Upper lobe of right lung (tissue), 1 donor: ENCODE measurements at regions not wholly inside any gene's neighbourhood (a gene's known extent, or its start where the extent isn't known, plus 50 kb on each side); places are given as distances from the start of the nearest gene placed in this dataset.

ENCODE experiments used
- ATAC-seq: fragments of 200-7000 bp; cut with Tn5 transposase; one replicate; pipeline ENCODE4 v1.9.1; 2020; ENCODE audit warnings: mild to moderate bottlenecking, moderate library complexity
- DNase-seq: peaks from one replicate; pipeline ENCODE4 v3.0.0-alpha.2; 2020
- H3K27ac ChIP-seq: fragments of 200-600 bp; one replicate; pipeline ENCODE4 v1.8.0; 2022
- H3K27me3 ChIP-seq: fragments of 200-600 bp; one replicate; pipeline ENCODE4 v1.8.0; 2022; ENCODE audit warnings: mild to moderate bottlenecking
- H3K36me3 ChIP-seq: fragments of 200-600 bp; one replicate; pipeline ENCODE4 v1.8.0; 2022
- H3K4me1 ChIP-seq: fragments of 200-600 bp; one replicate; pipeline ENCODE4 v1.8.0; 2022
- H3K4me3 ChIP-seq: fragments of 200-600 bp; one replicate; pipeline ENCODE4 v1.8.0; 2022; ENCODE audit warnings: mild to moderate bottlenecking
- H3K9me3 ChIP-seq: fragments of 200-600 bp; one replicate; pipeline ENCODE4 v1.8.0; 2022
- CTCF ChIP-seq: fragments of 200-600 bp; IDR thresholded peaks from one replicate; pipeline ENCODE4 v1.8.0; 2022; ENCODE audit warnings: antibody characterized with exemption
- intact Hi-C: fragments of 100-400 bp; cut with DNase I; formaldehyde crosslinking; loops from one replicate; pipeline ENCODE4 v1.11.0; 2022
- donor health status: DM: no; HTN: yes; CAD: no; lungs with severe emphysema.

- no peaks in the 10 kb centered on the region for H3K27me3 ChIP-seq
- no peaks in the 10 kb centered on the region for H3K9me3 ChIP-seq
- H3K36me3 ChIP-seq, result no peaks in the 10 kb centered on the region
- intact Hi-C loops, result no loop called here
- TF ChIP-seq CTCF, result no peak
- no peaks in the 10 kb centered on the region for H3K4me1 ChIP-seq
- H3K27ac ChIP-seq, result no peak overlapping the region
- no peak overlapping the region for H3K4me3 ChIP-seq
- no peak for DNase-seq
- no peak for ATAC-seq
These were observed 304.2 kb upstream of the CDH4 start for GRCh38 chr20:60947819-60948218.

DNA sequence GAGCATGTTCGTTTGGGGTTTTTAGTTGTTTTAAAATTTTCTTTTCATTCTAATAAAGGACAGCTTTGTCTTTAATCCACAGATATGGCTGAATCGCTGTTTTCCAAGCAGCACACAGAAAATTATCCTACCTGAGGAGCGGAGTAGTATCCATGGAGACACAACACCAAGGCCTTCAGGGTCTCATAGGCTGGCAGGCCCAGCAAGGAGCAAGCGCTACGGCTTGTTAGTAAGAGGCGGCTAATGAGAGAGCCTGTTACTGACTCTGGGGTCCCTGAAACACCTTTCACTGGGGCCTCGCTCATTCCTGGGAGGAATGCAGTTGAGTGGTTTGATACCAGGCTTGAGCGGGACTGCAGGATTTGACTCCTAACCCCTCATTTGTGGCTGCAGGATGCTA, 303.8 kb upstream of the CDH4 start:
- ATAC-seq, result no peak
- TF ChIP-seq CTCF, result no peak
- no peak for DNase-seq
- Histone ChIP-seq H3K9me3 (no peaks in the 10 kb centered on the region), H3K27me3 (no peaks in the 10 kb centered on the region), H3K27ac (no peak overlapping the region), H3K4me1 (no peaks in the 10 kb centered on the region), H3K4me3 (no peak overlapping the region), H3K36me3 (no peaks in the 10 kb centered on the region)
- intact Hi-C loops, result no loop called here

DNA sequence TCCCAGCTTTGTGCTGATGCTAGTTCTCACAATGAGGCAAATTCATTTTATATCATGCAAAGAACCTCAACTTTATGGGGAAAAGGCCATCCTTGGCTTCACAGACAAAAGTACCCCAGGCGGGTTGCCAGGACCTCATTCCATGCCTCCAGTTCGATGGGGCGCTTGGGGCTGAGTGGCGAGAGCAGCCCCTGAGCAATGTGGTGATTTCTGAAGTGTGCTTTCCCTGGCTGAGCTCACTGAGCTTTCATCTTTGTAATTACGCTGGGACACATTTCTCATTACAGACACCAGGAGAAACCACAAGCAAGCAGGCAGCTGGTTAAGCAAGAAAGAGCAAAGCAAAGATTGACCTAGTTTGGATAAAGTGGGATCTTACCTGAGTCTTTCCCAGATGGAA, 301.5 kb upstream of the CDH4 start:
- DNase-seq (no peak), ATAC-seq (no peak)
- no peak overlapping the region for H3K4me3 ChIP-seq
- H3K4me1 ChIP-seq, result no peaks in the 10 kb centered on the region
- H3K36me3 ChIP-seq, result no peaks in the 10 kb centered on the region
- no peak overlapping the region for H3K27ac ChIP-seq
- TF ChIP-seq CTCF, result no peak
- no peaks in the 10 kb centered on the region for H3K27me3 ChIP-seq
- intact Hi-C loops, result no loop called here
- H3K9me3 ChIP-seq, result no peaks in the 10 kb centered on the region

DNA sequence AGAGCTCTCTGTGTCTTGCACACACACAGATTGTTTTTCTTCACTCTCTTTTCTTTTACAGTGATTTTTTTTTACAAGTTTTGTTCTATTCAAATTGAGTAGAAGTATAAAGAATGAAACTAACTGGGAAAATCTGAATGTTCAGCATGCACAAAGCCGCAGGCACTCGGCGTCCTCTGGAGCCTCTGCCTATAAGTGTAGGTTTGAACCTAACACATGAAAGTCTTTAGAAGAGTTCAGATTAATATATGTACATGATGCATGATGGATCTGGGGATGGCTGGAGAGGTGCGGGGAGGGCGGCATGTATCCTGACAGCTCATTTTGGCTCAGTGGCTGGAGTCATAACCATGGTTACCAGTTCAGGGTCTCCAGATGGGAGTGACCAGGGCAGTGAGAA, 301.1 kb upstream of the CDH4 start:
- Histone ChIP-seq H3K27me3 (no peaks in the 10 kb centered on the region), H3K36me3 (no peaks in the 10 kb centered on the region), H3K9me3 (no peaks in the 10 kb centered on the region), H3K4me1 (no peaks in the 10 kb centered on the region), H3K27ac (no peak overlapping the region), H3K4me3 (no peak overlapping the region)
- no peak for DNase-seq
- no peak for ATAC-seq
- intact Hi-C loops, result no loop called here
- TF ChIP-seq CTCF, result no peak

- DNase-seq (no peak), ATAC-seq (no peak)
- TF ChIP-seq CTCF, result no peak
- H3K27ac ChIP-seq, result no peak overlapping the region
- no peaks in the 10 kb centered on the region for H3K27me3 ChIP-seq
- H3K9me3 ChIP-seq, result no peaks in the 10 kb centered on the region
- H3K4me3 ChIP-seq, result no peak overlapping the region
- intact Hi-C loops, result no loop called here
- H3K4me1 ChIP-seq, result no peaks in the 10 kb centered on the region
- H3K36me3 ChIP-seq, result no peaks in the 10 kb centered on the region
These were observed 299.2 kb upstream of the CDH4 start for GRCh38 chr20:60952861-60953260.

- intact Hi-C loops, result no loop called here
- no peak for TF ChIP-seq CTCF
- Histone ChIP-seq H3K36me3 (no peaks in the 10 kb centered on the region), H3K27ac (no peak overlapping the region), H3K4me1 (no peaks in the 10 kb centered on the region), H3K4me3 (no peak overlapping the region), H3K9me3 (no peaks in the 10 kb centered on the region), H3K27me3 (peaks cover 4% of the 10 kb centered on the region)
- ATAC-seq (no peak), DNase-seq (no peak)
These were observed 298.7 kb upstream of the CDH4 start for GRCh38 chr20:60953321-60953720.
